ENCODE measurements at regions not wholly inside any gene's neighbourhood (a gene's known extent, or its start where the extent isn't known, plus 50 kb on each side); places are given as distances from the start of the nearest gene placed in this dataset.

GRCh38 chr21:25126564-25126963 lies 480.7 kb downstream of the MRPL39 start:
- TF ChIP-seq POLR2A (IDR thresholded peaks at IDR 0.05; ENCODE audit: low read depth, low read length) (no peak), GATA2 (IDR thresholded peaks at IDR 0.05; ENCODE audit: insufficient read depth, insufficient read length, low read depth, low read length) (no peak), EZH2 (IDR thresholded peaks at IDR 0.05; ENCODE audit: borderline replicate concordance, low read depth, low read length, severe bottlenecking) (no peak), CTCF (IDR thresholded peaks at IDR 0.05; ENCODE audit: extremely low read depth in 1 of 2, insufficient read depth in 1 of 2, low read depth in 1 of 2, low read length in 2 of 2) (no peak)

All from endothelial cell of umbilical vein (primary cell).